Mesenchymal stem cell (in vitro differentiated cells and primary cell): ENCODE measurements at regions not wholly inside any gene's neighbourhood (a gene's known extent, or its start where the extent isn't known, plus 50 kb on each side); places are given as distances from the start of the nearest gene placed in this dataset.
A peak's percentile ranks its signal among the peaks of the same experiment; 100 is the strongest.

Source experiments
- DNase-seq: peaks from one replicate; pipeline ENCODE4 v3.0.0-alpha.2; 2013
- H2AFZ ChIP-seq: one replicate; pipeline ENCODE4 v1.6.1; 2013; ENCODE audit warnings: low read depth, mild to moderate bottlenecking, control low read depth, inconsistent platforms, low read length, moderate library complexity
- H2AK5ac ChIP-seq: 2 replicates; pipeline ENCODE4 v1.6.1; 2013; ENCODE audit warnings: low read length, moderate library complexity, mild to moderate bottlenecking, inconsistent platforms; ENCODE audit not compliant: severe bottlenecking
- H2BK120ac ChIP-seq: one replicate; pipeline ENCODE4 v1.6.1; 2013; ENCODE audit warnings: low read depth, mild to moderate bottlenecking, inconsistent platforms, low read length, moderate library complexity
- H2BK12ac ChIP-seq, 2 experiments: one replicate each; pipeline ENCODE4 v1.6.1; 2013; ENCODE audit warnings: inconsistent platforms in 2 of 2, low read length in 2 of 2, mild to moderate bottlenecking in 2 of 2, moderate library complexity in 2 of 2, control low read depth in 1 of 2
- H2BK15ac ChIP-seq: one replicate; pipeline ENCODE4 v1.6.1; 2013; ENCODE audit warnings: mild to moderate bottlenecking, low read depth, inconsistent platforms; ENCODE audit not compliant: poor library complexity, severe bottlenecking
- H2BK5ac ChIP-seq: 2 replicates; pipeline ENCODE4 v1.6.1; 2013; ENCODE audit warnings: low read depth, mild to moderate bottlenecking, low read length, control low read depth, inconsistent platforms; ENCODE audit not compliant: poor library complexity, severe bottlenecking
- H3K14ac ChIP-seq, 2 experiments: one replicate each; pipeline ENCODE4 v1.6.1; 2013; ENCODE audit warnings: inconsistent platforms in 2 of 2, low read length in 2 of 2, control low read depth in 1 of 2, mild to moderate bottlenecking in 1 of 2, moderate library complexity in 1 of 2
- H3K18ac ChIP-seq, 2 experiments: one replicate each; pipeline ENCODE4 v1.6.1; 2013; ENCODE audit warnings: inconsistent platforms in 2 of 2, low read length in 2 of 2, control low read depth in 1 of 2, low read depth in 1 of 2, mild to moderate bottlenecking in 1 of 2
- H3K23ac ChIP-seq, 2 experiments: one replicate each; pipeline ENCODE4 v1.6.1; 2013; ENCODE audit warnings: inconsistent platforms in 2 of 2, low read length in 2 of 2, mild to moderate bottlenecking in 2 of 2, moderate library complexity in 2 of 2, control low read depth in 1 of 2
- H3K27ac ChIP-seq: 2 replicates; pipeline ENCODE4 v1.5.1; 2013; ENCODE audit warnings: mild to moderate bottlenecking, moderate library complexity, low read length, control low read depth, inconsistent platforms; ENCODE audit not compliant: poor library complexity, severe bottlenecking
- H3K27me3 ChIP-seq, 2 experiments: 2 replicates each; pipeline versions ENCODE4 v1.6.1 to v1.7.0; 2013; ENCODE audit warnings: low read length in 2 of 2, mild to moderate bottlenecking in 2 of 2, moderate library complexity in 2 of 2, control low read depth in 1 of 2, inconsistent platforms in 1 of 2; ENCODE audit not compliant: control insufficient read depth in 1 of 2, insufficient read depth in 1 of 2
- H3K36me3 ChIP-seq, 2 experiments: 2 replicates each; pipeline versions ENCODE4 v1.6.1 to v1.7.0; 2013; ENCODE audit warnings: low read length in 2 of 2, control low read depth in 1 of 2, inconsistent platforms in 1 of 2, low read depth in 1 of 2, mild to moderate bottlenecking in 1 of 2; ENCODE audit not compliant: insufficient read depth in 2 of 2, control insufficient read depth in 1 of 2
- H3K4ac ChIP-seq, 2 experiments: one replicate each; pipeline ENCODE4 v1.6.1; 2013; ENCODE audit warnings: inconsistent platforms in 2 of 2, low read length in 2 of 2, mild to moderate bottlenecking in 2 of 2, moderate library complexity in 2 of 2, control low read depth in 1 of 2, low read depth in 1 of 2
- H3K4me1 ChIP-seq: 2 replicates; pipeline ENCODE4 v1.6.1; 2013; ENCODE audit warnings: low read depth, low read length, control low read depth; ENCODE audit not compliant: control insufficient read depth, insufficient read depth
- H3K4me2 ChIP-seq: 2 replicates; pipeline ENCODE4 v1.6.1; 2013; ENCODE audit warnings: low read length, mild to moderate bottlenecking, inconsistent platforms; ENCODE audit not compliant: poor library complexity, severe bottlenecking
- H3K4me3 ChIP-seq, 2 experiments: 2 replicates each; pipeline versions ENCODE4 v1.5.1 to v1.7.0; 2013; ENCODE audit warnings: low read length in 2 of 2, mild to moderate bottlenecking in 2 of 2, control low read depth in 1 of 2, low read depth in 1 of 2; ENCODE audit not compliant: insufficient read depth in 1 of 2
- H3K79me1 ChIP-seq: replicated peaks from 2 replicates; pipeline ENCODE4 v1.6.1; 2013; ENCODE audit warnings: mild to moderate bottlenecking, control low read depth, low read length, inconsistent platforms; ENCODE audit not compliant: poor library complexity, severe bottlenecking
- H3K9ac ChIP-seq: 2 replicates; pipeline ENCODE4 v1.7.0; 2013; ENCODE audit warnings: mild to moderate bottlenecking, low read length, moderate library complexity
- H3K9me3 ChIP-seq: 2 replicates; pipeline ENCODE4 v1.7.0; 2013; ENCODE audit warnings: mild to moderate bottlenecking, low read length; ENCODE audit not compliant: control insufficient read depth
- H4K8ac ChIP-seq: one replicate; pipeline ENCODE4 v1.6.1; 2013; ENCODE audit warnings: inconsistent platforms, mild to moderate bottlenecking, low read length, moderate library complexity
- H4K91ac ChIP-seq: one replicate; pipeline ENCODE4 v1.6.1; 2013; ENCODE audit warnings: mild to moderate bottlenecking, low read length, inconsistent platforms
- WGBS: methylation state at CpG from one replicate; pipeline ENCODE4 v1.1.7; 2013; ENCODE audit warnings: mixed read lengths; 5-methylcytosine and 5-hydroxymethylcytosine counted together

DNA sequence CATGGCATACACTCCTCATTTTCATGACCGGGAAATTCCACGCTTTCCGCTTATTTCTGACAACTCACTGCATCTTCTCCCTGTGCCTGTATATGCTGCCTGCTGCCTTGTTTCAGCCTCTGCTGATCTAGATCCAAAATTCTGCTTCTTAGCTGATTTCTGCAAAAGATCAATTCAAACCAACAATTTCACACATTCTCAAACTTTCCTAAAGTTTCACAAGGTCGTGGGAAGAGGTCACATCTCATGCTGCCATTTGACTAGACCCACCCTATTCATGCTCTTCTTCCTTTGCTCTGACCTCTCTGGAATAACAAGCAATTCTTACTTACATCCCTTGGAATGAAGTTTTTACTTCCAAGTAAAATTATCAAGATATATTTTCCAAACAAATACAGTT, 84.5 kb downstream of the TMEM167A start:
- H3K27me3 ChIP-seq: no peaks in the 10 kb centered on the region
- H4K91ac ChIP-seq: no peak overlapping the region
- no peak overlapping the region for H2BK120ac ChIP-seq
- H3K9me3 ChIP-seq: no peaks in the 10 kb centered on the region
- no peaks in the 10 kb centered on the region for H3K79me1 ChIP-seq
- no peak overlapping the region for H3K18ac ChIP-seq
- H2BK5ac ChIP-seq: no peak overlapping the region
- H3K23ac ChIP-seq: no peak overlapping the region
- H2BK15ac ChIP-seq: no peak overlapping the region
- no peaks in the 10 kb centered on the region for H3K4me1 ChIP-seq
- no peak overlapping the region for H2BK12ac ChIP-seq
- H3K4ac ChIP-seq: no peak overlapping the region
- H2AFZ ChIP-seq: no peak overlapping the region
- no peaks in the 10 kb centered on the region for H3K36me3 ChIP-seq
- H3K4me2 ChIP-seq: no peak overlapping the region
- WGBS: 94% methylated on average over 4 of the region's 4 CpGs
- H3K27ac ChIP-seq: no peak overlapping the region
- no peak overlapping the region for H4K8ac ChIP-seq
- H3K14ac ChIP-seq: no peak overlapping the region
- no peak overlapping the region for H2AK5ac ChIP-seq
- DNase-seq: no peak
- H3K4me3 ChIP-seq: no peak overlapping the region
- no peak overlapping the region for H3K9ac ChIP-seq

DNA sequence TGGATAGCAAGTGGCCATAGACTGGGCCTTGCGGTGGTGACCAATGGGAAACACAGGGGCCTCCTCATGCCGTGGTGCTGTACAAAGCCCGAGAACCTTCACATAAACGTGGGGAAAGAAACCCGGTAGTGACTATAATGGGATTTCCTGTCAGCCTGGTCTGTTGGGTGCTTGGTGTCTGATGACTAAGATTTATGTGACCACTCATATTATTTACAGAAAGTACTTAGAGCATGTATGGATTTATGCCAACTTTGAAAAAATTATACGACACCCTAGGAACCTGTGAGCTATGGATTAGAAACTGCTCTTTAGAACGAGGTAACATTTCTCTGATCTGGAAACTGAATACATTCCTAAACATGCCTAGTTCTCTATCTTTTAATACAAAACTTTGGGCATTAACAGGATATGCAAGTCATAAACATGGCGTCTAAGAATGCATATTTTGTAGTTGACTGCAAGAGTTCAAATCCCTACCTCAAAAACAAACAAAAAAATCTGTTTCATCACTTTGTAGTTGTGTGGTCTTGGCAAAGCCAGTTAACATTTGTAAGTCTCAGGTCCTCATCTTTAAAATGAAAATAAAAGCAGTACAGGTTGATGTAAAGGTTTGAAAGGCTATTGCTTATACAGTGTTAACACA, 85.4 kb downstream of the TMEM167A start:
- Histone ChIP-seq H2BK15ac (no peak overlapping the region), H3K4me3 (no peak overlapping the region), H4K8ac (no peak overlapping the region), H2AFZ (no peak overlapping the region), H3K14ac (no peak overlapping the region), H3K23ac (no peak overlapping the region), H3K27ac (no peak overlapping the region), H4K91ac (no peak overlapping the region), H2BK5ac (no peak overlapping the region), H2BK12ac (no peak overlapping the region), H3K9me3 (no peaks in the 10 kb centered on the region), H3K4ac (no peak overlapping the region), H3K4me2 (no peak overlapping the region), H3K18ac (no peak overlapping the region), H3K27me3 (no peaks in the 10 kb centered on the region), H3K36me3 (no peaks in the 10 kb centered on the region), H3K4me1 (no peaks in the 10 kb centered on the region), H2BK120ac (no peak overlapping the region), H2AK5ac (no peak overlapping the region), H3K79me1 (no peaks in the 10 kb centered on the region), H3K9ac (no peak overlapping the region)
- 42% methylated on average over 4 of the region's 8 CpGs for WGBS
- DNase-seq: peak; percentile 54

DNA sequence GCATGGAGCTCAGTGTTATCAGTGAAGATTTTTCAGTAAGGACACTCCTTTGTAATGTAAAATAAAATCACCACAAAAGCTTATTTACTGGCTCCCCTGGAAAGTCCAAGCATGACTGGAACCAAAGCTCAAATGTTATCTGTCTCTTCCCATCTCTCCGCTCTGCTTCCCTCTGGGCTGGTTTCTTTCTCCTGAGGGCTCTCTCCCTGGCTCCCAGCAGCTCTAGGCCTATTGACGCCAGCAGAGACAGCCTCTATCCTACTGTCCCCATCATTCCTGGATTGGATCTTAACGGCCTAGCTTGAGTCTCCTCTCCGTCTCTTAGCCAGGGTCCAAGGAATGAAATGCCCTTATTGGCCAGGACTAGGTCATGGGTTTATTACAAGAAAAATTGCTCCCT, 86.1 kb downstream of the TMEM167A start:
- Histone ChIP-seq H4K8ac (no peak overlapping the region), H3K4me3 (no peak overlapping the region), H2AK5ac (no peak overlapping the region), H3K27ac (no peak overlapping the region), H3K79me1 (no peaks in the 10 kb centered on the region), H3K4ac (no peak overlapping the region), H2BK12ac (no peak overlapping the region), H2BK120ac (no peak overlapping the region), H3K27me3 (no peaks in the 10 kb centered on the region), H2AFZ (no peak overlapping the region), H3K14ac (no peak overlapping the region), H3K18ac (peak overlapping the region in 1 of 2 experiments; percentile 35), H4K91ac (no peak overlapping the region), H3K4me2 (no peak overlapping the region), H2BK15ac (no peak overlapping the region), H3K9me3 (no peaks in the 10 kb centered on the region), H3K9ac (no peak overlapping the region), H3K23ac (no peak overlapping the region), H3K4me1 (no peaks in the 10 kb centered on the region), H3K36me3 (no peaks in the 10 kb centered on the region), H2BK5ac (no peak overlapping the region)
- DNase-seq: no peak
- WGBS: 94% methylated on average over 2 of the region's 4 CpGs

DNA sequence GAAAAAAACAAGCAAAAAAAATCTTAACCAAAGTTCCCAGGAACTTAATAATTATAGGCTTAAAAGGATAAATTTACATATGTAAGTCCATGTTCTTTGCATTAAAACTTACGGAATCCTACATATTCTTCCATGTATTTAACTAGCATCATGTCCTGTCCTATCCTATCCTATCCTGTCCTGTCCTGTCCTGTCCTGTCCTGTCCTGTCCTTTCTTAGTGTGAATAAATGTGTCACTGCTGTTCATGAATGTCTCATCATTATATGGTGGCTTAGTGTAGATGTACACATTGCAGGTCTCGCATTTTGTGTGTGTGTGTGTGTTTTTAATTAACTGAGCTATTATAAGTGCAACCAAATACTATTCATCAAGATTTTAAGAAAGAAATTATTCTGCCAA, 90.0 kb downstream of the TMEM167A start:
- 80% methylated on average over 1 of the region's 2 CpGs for WGBS
- H4K8ac ChIP-seq: no peak overlapping the region
- H3K4me3 ChIP-seq: no peak overlapping the region

More for the DNA sequence above, 90.0 kb downstream of the TMEM167A start:
- Histone ChIP-seq H3K23ac (no peak overlapping the region), H3K18ac (no peak overlapping the region), H3K4me2 (no peak overlapping the region), H3K27ac (no peak overlapping the region), H3K79me1 (no peaks in the 10 kb centered on the region), H3K9ac (no peak overlapping the region), H3K27me3 (no peaks in the 10 kb centered on the region), H3K14ac (no peak overlapping the region), H2AK5ac (no peak overlapping the region), H2BK5ac (no peak overlapping the region), H2BK12ac (no peak overlapping the region), H3K4ac (no peak overlapping the region), H2AFZ (no peak overlapping the region), H2BK15ac (no peak overlapping the region), H3K4me1 (no peaks in the 10 kb centered on the region), H3K9me3 (no peaks in the 10 kb centered on the region), H2BK120ac (no peak overlapping the region), H4K91ac (no peak overlapping the region), H3K36me3 (no peaks in the 10 kb centered on the region)
- DNase-seq: no peak
